Mammary epithelial cell (primary cell): ENCODE measurements at regions not wholly inside any gene's neighbourhood (a gene's known extent, or its start where the extent isn't known, plus 50 kb on each side); places are given as distances from the start of the nearest gene placed in this dataset.

Source experiments
- CTCF ChIP-seq, 2 donors: IDR thresholded peaks in 1 of 2; conservative IDR thresholded peaks in 1 of 2; 2 replicates each; pipeline ENCODE4 v1.5.1; 2011 to 2012; ENCODE audit warnings: inconsistent platforms in 2 of 2, low read length in 2 of 2, mild to moderate bottlenecking in 2 of 2, control low read depth in 1 of 2, low read depth in 1 of 2; ENCODE audit not compliant: insufficient read depth in 1 of 2; ENCODE audit errors: extremely low read depth in 1 of 2
- EZH2 ChIP-seq: IDR thresholded peaks from 2 replicates; pipeline ENCODE4 v1.6.1; 2012; ENCODE audit warnings: low read length, inconsistent platforms, borderline replicate concordance

GRCh38 chr4:159434871-159435241 lies 332.0 kb downstream of the RAPGEF2 start:
- TF ChIP-seq CTCF (conservative IDR thresholded peaks at IDR 0.05 in 1 of 2, IDR thresholded peaks at IDR 0.05 in 1 of 2; ENCODE audit: extremely low read depth in 1 of 2, insufficient read depth in 1 of 2, low read depth in 1 of 2, low read length in 2 of 2), result no peak
- TF ChIP-seq EZH2, result no peak
